ENCODE measurements at regions not wholly inside any gene's neighbourhood (a gene's known extent, or its start where the extent isn't known, plus 50 kb on each side); places are given as distances from the start of the nearest gene placed in this dataset.

DNA sequence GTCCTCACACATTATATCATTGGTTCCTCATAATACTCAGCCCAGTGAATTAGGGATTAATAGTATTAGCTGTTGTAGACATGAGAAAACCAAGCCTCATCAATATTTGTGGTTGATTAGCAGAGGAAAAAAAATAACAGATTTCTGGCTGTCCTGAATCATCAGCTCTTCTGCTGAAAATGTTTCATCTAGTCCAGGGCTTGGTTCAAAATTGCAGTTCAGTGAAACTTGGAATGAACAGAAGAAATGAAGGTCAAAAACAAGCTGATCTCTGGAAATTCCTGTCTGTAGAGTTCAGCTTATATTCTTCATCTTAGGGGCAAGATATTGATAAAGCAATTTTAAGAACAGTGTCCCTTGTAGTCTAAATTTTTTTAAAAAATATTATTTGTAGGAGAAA lies 361.1 kb upstream of the CCDC179 start:
- Mint-ChIP-seq H3K27me3 (no peaks in the 10 kb centered on the region), H3K9me3 (peaks cover 5% of the 10 kb centered on the region), H3K4me1 (no peaks in the 10 kb centered on the region), H3K27ac (no peak overlapping the region), H3K36me3 (ENCODE audit: low read depth) (no peaks in the 10 kb centered on the region), H3K4me3 (no peak overlapping the region)
- DNase-seq: no peak
- no peak for ATAC-seq (ENCODE audit: low read depth)
- CTCF ChIA-PET: no interaction called here
- TF ChIP-seq, protein P1, sequence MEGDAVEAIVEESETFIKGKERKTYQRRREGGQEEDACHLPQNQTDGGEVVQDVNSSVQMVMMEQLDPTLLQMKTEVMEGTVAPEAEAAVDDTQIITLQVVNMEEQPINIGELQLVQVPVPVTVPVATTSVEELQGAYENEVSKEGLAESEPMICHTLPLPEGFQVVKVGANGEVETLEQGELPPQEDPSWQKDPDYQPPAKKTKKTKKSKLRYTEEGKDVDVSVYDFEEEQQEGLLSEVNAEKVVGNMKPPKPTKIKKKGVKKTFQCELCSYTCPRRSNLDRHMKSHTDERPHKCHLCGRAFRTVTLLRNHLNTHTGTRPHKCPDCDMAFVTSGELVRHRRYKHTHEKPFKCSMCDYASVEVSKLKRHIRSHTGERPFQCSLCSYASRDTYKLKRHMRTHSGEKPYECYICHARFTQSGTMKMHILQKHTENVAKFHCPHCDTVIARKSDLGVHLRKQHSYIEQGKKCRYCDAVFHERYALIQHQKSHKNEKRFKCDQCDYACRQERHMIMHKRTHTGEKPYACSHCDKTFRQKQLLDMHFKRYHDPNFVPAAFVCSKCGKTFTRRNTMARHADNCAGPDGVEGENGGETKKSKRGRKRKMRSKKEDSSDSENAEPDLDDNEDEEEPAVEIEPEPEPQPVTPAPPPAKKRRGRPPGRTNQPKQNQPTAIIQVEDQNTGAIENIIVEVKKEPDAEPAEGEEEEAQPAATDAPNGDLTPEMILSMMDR (IDR thresholded peaks at IDR 0.05): no peak
- POLR2A ChIA-PET: no interaction called here
- intact Hi-C loops (cut with micrococcal nuclease): no loop called here

DNA sequence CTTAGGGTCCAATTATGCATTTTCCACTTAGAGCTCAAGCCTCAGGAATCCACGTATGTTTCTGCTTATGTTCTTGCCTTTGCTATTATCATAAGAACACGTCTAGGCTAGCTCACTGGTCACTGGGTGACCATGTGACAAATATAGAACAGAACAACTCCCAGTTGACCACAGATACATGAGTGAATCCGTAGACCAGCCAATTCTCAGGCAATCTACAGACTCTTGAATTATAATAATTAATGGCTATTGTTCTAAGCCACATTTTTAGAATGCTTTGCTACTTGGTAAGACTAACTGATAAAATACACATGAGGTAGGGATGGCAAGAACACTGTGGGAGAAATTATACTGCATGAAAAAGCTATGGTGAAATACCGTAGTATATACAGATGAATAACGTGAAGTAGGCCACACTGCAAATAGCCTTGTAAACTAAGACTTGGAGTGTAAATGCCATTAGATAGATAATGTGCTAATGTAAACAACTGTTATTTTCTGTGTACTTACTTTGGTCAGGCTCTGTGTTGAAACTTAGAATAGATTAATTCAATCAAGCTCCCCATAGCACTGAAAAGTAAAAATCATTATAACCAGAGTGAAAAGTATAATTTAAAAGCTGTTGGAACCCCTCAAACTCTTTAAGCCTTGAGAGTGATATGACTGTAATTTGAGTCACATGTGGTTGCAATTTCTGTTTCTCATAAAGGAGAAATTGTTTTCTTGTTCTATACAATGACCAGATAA lies 366.2 kb upstream of the CCDC179 start:
- Mint-ChIP-seq H3K27ac (no peak overlapping the region), H3K36me3 (ENCODE audit: low read depth) (no peaks in the 10 kb centered on the region), H3K4me3 (no peak overlapping the region), H3K4me1 (no peaks in the 10 kb centered on the region), H3K9me3 (no peaks in the 10 kb centered on the region), H3K27me3 (no peaks in the 10 kb centered on the region)
- ChIA-PET CTCF (no interaction called here), POLR2A (no interaction called here)
- DNase-seq: no peak
- intact Hi-C loops (cut with micrococcal nuclease): no loop called here
- no peak for ATAC-seq (ENCODE audit: low read depth)
- TF ChIP-seq, protein P1 (IDR thresholded peaks at IDR 0.05): no peak

DNA sequence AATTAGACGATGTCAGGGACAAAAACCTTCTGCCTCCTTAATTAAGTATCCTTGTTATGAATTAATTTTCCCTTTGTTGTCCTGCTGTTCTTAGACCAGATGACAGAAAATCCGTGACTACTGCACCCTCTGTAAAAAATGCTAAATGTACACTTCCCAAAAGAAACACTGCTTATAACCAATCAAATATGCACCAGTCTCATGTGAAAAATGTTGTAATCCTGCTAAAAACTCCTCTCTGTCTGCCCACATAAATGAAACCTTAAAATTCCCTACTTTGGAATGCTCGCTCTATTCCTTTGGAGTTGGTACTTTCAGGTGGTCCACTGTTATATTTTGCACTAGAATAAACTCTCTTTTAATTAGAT lies 366.8 kb upstream of the CCDC179 start:
- no peak overlapping the region for H3K27ac Mint-ChIP-seq
- POLR2A ChIA-PET: no interaction called here
- intact Hi-C loops (cut with micrococcal nuclease): no loop called here
- ATAC-seq (ENCODE audit: low read depth): no peak
- no peaks in the 10 kb centered on the region for H3K4me1 Mint-ChIP-seq
- H3K27me3 Mint-ChIP-seq: no peaks in the 10 kb centered on the region
- TF ChIP-seq, protein P1 (IDR thresholded peaks at IDR 0.05): no peak
- CTCF ChIA-PET: no interaction called here
- no peak overlapping the region for H3K4me3 Mint-ChIP-seq
- no peak for DNase-seq
- H3K36me3 Mint-ChIP-seq (ENCODE audit: low read depth): no peaks in the 10 kb centered on the region
- no peaks in the 10 kb centered on the region for H3K9me3 Mint-ChIP-seq

DNA sequence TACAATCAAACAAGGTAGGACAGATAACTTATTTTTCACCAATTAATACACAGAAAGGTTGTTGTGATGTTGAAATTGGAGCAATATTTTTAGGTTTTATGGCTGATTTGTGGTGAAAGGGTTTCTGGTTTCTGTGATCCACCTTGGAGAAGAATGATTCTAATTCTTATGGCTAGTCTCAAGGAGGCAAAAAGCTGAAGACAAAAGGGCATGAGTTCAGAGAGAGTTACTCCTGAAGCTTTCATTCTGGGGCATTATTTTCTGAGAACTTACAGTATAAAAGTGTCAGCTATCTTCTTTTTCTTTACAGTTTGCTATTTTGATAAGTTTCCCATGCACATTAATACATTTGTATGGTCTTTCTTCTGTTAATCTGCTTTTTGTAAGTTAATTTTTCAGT lies 372.4 kb upstream of the CCDC179 start:
- Mint-ChIP-seq H3K27me3 (no peaks in the 10 kb centered on the region), H3K4me3 (no peak overlapping the region), H3K4me1 (no peaks in the 10 kb centered on the region), H3K9me3 (no peaks in the 10 kb centered on the region), H3K27ac (no peak overlapping the region), H3K36me3 (ENCODE audit: low read depth) (no peaks in the 10 kb centered on the region)
- ChIA-PET CTCF (no interaction called here), POLR2A (no interaction called here)
- ATAC-seq (ENCODE audit: low read depth) (no peak), DNase-seq (no peak)
- TF ChIP-seq, protein P1 (IDR thresholded peaks at IDR 0.05): no peak
- intact Hi-C loops (cut with micrococcal nuclease): no loop called here

DNA sequence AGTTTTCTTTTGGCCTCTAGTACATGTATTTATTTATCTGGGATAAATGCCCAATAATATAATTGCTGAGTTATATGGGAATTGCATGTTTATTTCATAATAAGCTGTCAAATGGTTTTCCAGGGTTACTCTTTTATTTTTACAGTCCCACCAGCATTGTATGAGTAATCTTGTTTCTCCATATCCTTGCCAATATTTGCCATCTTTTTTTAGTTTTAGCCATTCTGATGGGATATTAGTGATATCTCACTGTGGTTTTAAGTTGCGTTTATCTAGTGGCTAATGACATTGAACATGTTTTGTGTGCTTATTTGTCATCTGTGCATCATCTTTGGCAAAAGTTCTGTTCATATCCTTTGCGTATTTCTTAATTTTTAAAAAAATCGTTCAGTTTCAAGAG lies 372.8 kb upstream of the CCDC179 start:
- Mint-ChIP-seq H3K27ac (no peak overlapping the region), H3K27me3 (no peaks in the 10 kb centered on the region), H3K36me3 (ENCODE audit: low read depth) (no peaks in the 10 kb centered on the region), H3K4me3 (no peak overlapping the region), H3K4me1 (no peaks in the 10 kb centered on the region), H3K9me3 (no peaks in the 10 kb centered on the region)
- DNase-seq (no peak), ATAC-seq (ENCODE audit: low read depth) (no peak)
- intact Hi-C loops (cut with micrococcal nuclease): no loop called here
- TF ChIP-seq, protein P1 (IDR thresholded peaks at IDR 0.05): no peak
- CTCF ChIA-PET: no interaction called here
- POLR2A ChIA-PET: interaction anchor here (0.6 kb wide), 1 partner anchor 12 kb away, joined by 3 read pairs; no protein-coding TSS in a partner anchor
